HG03442 (cell line): ENCODE measurements at regions not wholly inside any gene's neighbourhood (a gene's known extent, or its start where the extent isn't known, plus 50 kb on each side); places are given as distances from the start of the nearest gene placed in this dataset.

Experiments
- ATAC-seq: cut with Tn5 transposase; IDR thresholded peaks from one replicate; pipeline ENCODE4 v1.9.1; 2021; ENCODE audit warnings: mild to moderate bottlenecking, moderate library complexity; ENCODE audit not compliant: unreplicated experiment

- ATAC-seq = no peak
These were observed 86.4 kb downstream of the ADRB2 start for GRCh38 chr5:148912714-148913398.

GRCh38 chr5:148913493-148913892, 87.1 kb downstream of the ADRB2 start:
- no peak for ATAC-seq

- ATAC-seq = no peak
These were observed 87.6 kb downstream of the ADRB2 start for GRCh38 chr5:148913985-148914431.

- ATAC-seq = no peak
These were observed 88.9 kb downstream of the ADRB2 start for GRCh38 chr5:148915224-148915817.

- no peak for ATAC-seq
These were observed 94.4 kb downstream of the ADRB2 start for GRCh38 chr5:148920646-148921288.

GRCh38 chr5:148921350-148921749, 94.9 kb downstream of the ADRB2 start:
- ATAC-seq = no peak

- peak; percentile 89 for ATAC-seq
These were observed 96.2 kb downstream of the ADRB2 start for GRCh38 chr5:148922606-148923005.

GRCh38 chr5:148923023-148923422, 96.6 kb downstream of the ADRB2 start:
- no peak for ATAC-seq

GRCh38 chr5:148924817-148925216, 98.4 kb downstream of the ADRB2 start:
- no peak for ATAC-seq

GRCh38 chr5:148926207-148926606, 99.8 kb downstream of the ADRB2 start:
- ATAC-seq = no peak

- no peak for ATAC-seq
These were observed 101.0 kb downstream of the ADRB2 start for GRCh38 chr5:148927307-148927946.

GRCh38 chr5:148928141-148928540, 101.7 kb downstream of the ADRB2 start:
- ATAC-seq = no peak

- ATAC-seq = no peak
These were observed 105.1 kb downstream of the ADRB2 start for GRCh38 chr5:148931453-148932057.

- ATAC-seq = no peak
These were observed 106.0 kb downstream of the ADRB2 start for GRCh38 chr5:148932355-148932935.

GRCh38 chr5:148933903-148934432, 107.6 kb downstream of the ADRB2 start:
- ATAC-seq = no peak

- ATAC-seq = no peak
These were observed 108.5 kb downstream of the ADRB2 start for GRCh38 chr5:148934895-148935400.

GRCh38 chr5:148937239-148937638, 110.8 kb downstream of the ADRB2 start:
- no peak for ATAC-seq

- ATAC-seq = no peak
These were observed 111.6 kb downstream of the ADRB2 start for GRCh38 chr5:148937830-148938521.

- ATAC-seq = no peak
These were observed 112.1 kb downstream of the ADRB2 start for GRCh38 chr5:148938522-148938882.

GRCh38 chr5:148939676-148940075, 113.3 kb downstream of the ADRB2 start:
- ATAC-seq = no peak
